ENCODE measurements at regions not wholly inside any gene's neighbourhood (a gene's known extent, or its start where the extent isn't known, plus 50 kb on each side); places are given as distances from the start of the nearest gene placed in this dataset.

- Mint-ChIP-seq H3K4me3 (peak overlapping the region in 1 of 2 experiments; percentile 17; a peak in 1 of 5 replicates), H3K9me3 (peaks cover 0 to 8% of the 10 kb centered on the region in 2 experiments; a peak in 3 of 5 replicates), H3K27ac (peak overlapping the region in 2 of 3 experiments; percentile 61 to 92; a peak in 3 of 7 replicates), H3K36me3 (ENCODE audit: insufficient read depth in 1 of 3, low read depth in 3 of 3) (peaks cover 0 to 2% (median 0%) of the 10 kb centered on the region in 3 experiments; a peak in 1 of 7 replicates), H3K4me1 (peaks cover 46 to 53% of the 10 kb centered on the region in 2 experiments), H3K27me3 (ENCODE audit: low read depth) (peaks cover 7% of the 10 kb centered on the region)
- DNase-seq = peak; percentile 55
- Histone ChIP-seq H4K91ac (ENCODE audit: insufficient read length, low read depth, low read length) (peak overlapping the region; percentile 68), H2BK12ac (ENCODE audit: insufficient read length, low read depth, low read length) (no peak overlapping the region), H3T11ph (ENCODE audit: low read length) (no peak overlapping the region), H4K5ac (ENCODE audit: insufficient read length, low read depth, low read length) (peak overlapping the region; percentile 12), H2BK120ac (ENCODE audit: low read depth, low read length, poor library complexity, severe bottlenecking) (no peak overlapping the region), H3K18ac (ENCODE audit: insufficient read length, low read depth, low read length) (no peak overlapping the region), H4K20me1 (ENCODE audit: control insufficient read depth, insufficient read depth, insufficient read length) (no peaks in the 10 kb centered on the region), H3K9ac (ENCODE audit: extremely low read depth, insufficient read length, low read length) (no peak overlapping the region), H3K14ac (ENCODE audit: insufficient read depth, low read length) (peak overlapping the region; percentile 56), H3K27me3 (ENCODE audit: insufficient read depth, low read length) (no peaks in the 10 kb centered on the region), H2BK20ac (ENCODE audit: low read depth, low read length, poor library complexity, severe bottlenecking) (no peak overlapping the region), H2BK15ac (ENCODE audit: low read depth, low read length) (no peak overlapping the region), H3K9me3 (ENCODE audit: control insufficient read depth, low read depth, low read length) (no peaks in the 10 kb centered on the region), H3K23me2 (ENCODE audit: insufficient read length, low read depth, low read length, poor library complexity, severe bottlenecking) (no peaks in the 10 kb centered on the region), H2AFZ (ENCODE audit: low read length) (peak overlapping the region; percentile 57), H2AK5ac (ENCODE audit: insufficient read length, low read length) (no peak overlapping the region), H3K27ac (ENCODE audit: insufficient read length, low read depth, low read length) (no peak overlapping the region), H3K79me2 (ENCODE audit: insufficient read depth, low read length) (no peaks in the 10 kb centered on the region), H3K4ac (ENCODE audit: low read depth, low read length) (no peak overlapping the region), H2BK5ac (ENCODE audit: insufficient read length, low read length) (no peak overlapping the region), H3K79me1 (ENCODE audit: insufficient read depth, low read depth, low read length, poor library complexity, severe bottlenecking) (no peaks in the 10 kb centered on the region), H3K23ac (ENCODE audit: insufficient read length, low read depth, low read length) (no peak overlapping the region), H4K8ac (replicated peaks; ENCODE audit: insufficient read length, low read depth, low read length) (no peak overlapping the region), H3K56ac (ENCODE audit: insufficient read length, low read depth, low read length) (no peak overlapping the region), H3K4me1 (ENCODE audit: insufficient read depth, low read length) (peaks cover 9% of the 10 kb centered on the region; the same call in 1 of the 2 replicates), H3K4me2 (ENCODE audit: insufficient read depth, insufficient read length, low read length) (no peak overlapping the region)
- TF ChIP-seq, protein P1, sequence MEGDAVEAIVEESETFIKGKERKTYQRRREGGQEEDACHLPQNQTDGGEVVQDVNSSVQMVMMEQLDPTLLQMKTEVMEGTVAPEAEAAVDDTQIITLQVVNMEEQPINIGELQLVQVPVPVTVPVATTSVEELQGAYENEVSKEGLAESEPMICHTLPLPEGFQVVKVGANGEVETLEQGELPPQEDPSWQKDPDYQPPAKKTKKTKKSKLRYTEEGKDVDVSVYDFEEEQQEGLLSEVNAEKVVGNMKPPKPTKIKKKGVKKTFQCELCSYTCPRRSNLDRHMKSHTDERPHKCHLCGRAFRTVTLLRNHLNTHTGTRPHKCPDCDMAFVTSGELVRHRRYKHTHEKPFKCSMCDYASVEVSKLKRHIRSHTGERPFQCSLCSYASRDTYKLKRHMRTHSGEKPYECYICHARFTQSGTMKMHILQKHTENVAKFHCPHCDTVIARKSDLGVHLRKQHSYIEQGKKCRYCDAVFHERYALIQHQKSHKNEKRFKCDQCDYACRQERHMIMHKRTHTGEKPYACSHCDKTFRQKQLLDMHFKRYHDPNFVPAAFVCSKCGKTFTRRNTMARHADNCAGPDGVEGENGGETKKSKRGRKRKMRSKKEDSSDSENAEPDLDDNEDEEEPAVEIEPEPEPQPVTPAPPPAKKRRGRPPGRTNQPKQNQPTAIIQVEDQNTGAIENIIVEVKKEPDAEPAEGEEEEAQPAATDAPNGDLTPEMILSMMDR (conservative IDR thresholded peaks at IDR 0.05) = no peak
- WGBS (ENCODE audit: extremely low coverage, insufficient read length, low lambda C conversion rate) = no CpG with 5 or more reads among the region's 14 CpGs
Observed at GRCh38 chr19:29062475-29063435, 150.2 kb downstream of the UQCRFS1 start.
